Keratinocyte (primary cell): ENCODE measurements at regions not wholly inside any gene's neighbourhood (a gene's known extent, or its start where the extent isn't known, plus 50 kb on each side); places are given as distances from the start of the nearest gene placed in this dataset.

ENCODE experiments used
- DNase-seq: peaks from one replicate; pipeline ENCODE4 v3.0.0-alpha.2; 2011; ENCODE audit warnings: low read depth, missing footprints, low spot score
- FAIRE-seq: peaks from 2 replicates; lab custom pipeline; 2011; peaks lifted over from hg19 to GRCh38; lab: Jason Lieb, UNC
- H2AFZ ChIP-seq: 2 replicates; pipeline ENCODE4 v1.6.0; 2012; ENCODE audit warnings: low read length, control low read depth, inconsistent platforms; ENCODE audit not compliant: control insufficient read depth
- H3K27ac ChIP-seq: 2 replicates; pipeline ENCODE4 v1.5.1; 2011; ENCODE audit warnings: low read length; ENCODE audit not compliant: control insufficient read depth, insufficient read depth
- H3K27me3 ChIP-seq: 3 replicates; pipeline ENCODE4 v1.6.0; 2011; ENCODE audit warnings: low read length; ENCODE audit not compliant: control insufficient read depth, insufficient read depth; ENCODE audit errors: extremely low read depth
- H3K36me3 ChIP-seq, 2 experiments: 2 replicates in 1 of 2; 3 replicates in 1 of 2; pipeline ENCODE4 v1.5.1; 2011; ENCODE audit warnings: low read length in 2 of 2, mild to moderate bottlenecking in 1 of 2; ENCODE audit not compliant: control insufficient read depth in 2 of 2, insufficient read depth in 2 of 2; ENCODE audit errors: extremely low read depth in 1 of 2
- H3K4me1 ChIP-seq: 3 replicates; pipeline ENCODE4 v1.5.1; 2011; ENCODE audit warnings: low read length; ENCODE audit not compliant: control insufficient read depth, insufficient read depth; ENCODE audit errors: extremely low read depth
- H3K4me2 ChIP-seq: 3 replicates; pipeline ENCODE4 v1.6.0; 2011; ENCODE audit warnings: low read depth, low read length; ENCODE audit not compliant: control insufficient read depth, insufficient read depth; ENCODE audit errors: extremely low read depth
- H3K4me3 ChIP-seq, 3 experiments: fragments of 200-600 bp in 1 of 3; sonication (generic) in 1 of 3; 2 replicates in 2 of 3; 3 replicates in 1 of 3; pipeline ENCODE4 v1.5.1; 2011 to 2016; ENCODE audit warnings: low read length in 3 of 3, mild to moderate bottlenecking in 3 of 3, control low read depth in 2 of 3, inconsistent platforms in 1 of 3, low read depth in 1 of 3, mixed read lengths in 1 of 3, mixed run types in 1 of 3, moderate library complexity in 1 of 3; ENCODE audit not compliant: control insufficient read depth in 2 of 3, insufficient read depth in 2 of 3; ENCODE audit errors: extremely low read depth in 1 of 3
- H3K79me2 ChIP-seq: 2 replicates; pipeline ENCODE4 v1.6.0; 2012; ENCODE audit warnings: low read length; ENCODE audit not compliant: control insufficient read depth, insufficient read depth
- H3K9ac ChIP-seq: 3 replicates; pipeline ENCODE4 v1.6.0; 2011; ENCODE audit warnings: low read length; ENCODE audit not compliant: control insufficient read depth, insufficient read depth; ENCODE audit errors: extremely low read depth
- H3K9me1 ChIP-seq: 3 replicates; pipeline ENCODE4 v1.6.0; 2011; ENCODE audit warnings: low read length; ENCODE audit not compliant: control insufficient read depth, insufficient read depth; ENCODE audit errors: extremely low read depth
- H3K9me3 ChIP-seq: 2 replicates; pipeline ENCODE4 v1.5.1; 2012; ENCODE audit warnings: low read depth, low read length; ENCODE audit not compliant: control insufficient read depth
- H4K20me1 ChIP-seq: 3 replicates; pipeline ENCODE4 v1.6.0; 2011; ENCODE audit warnings: low read length; ENCODE audit not compliant: control insufficient read depth, insufficient read depth; ENCODE audit errors: extremely low read depth
- EZH2 ChIP-seq: IDR thresholded peaks from one replicate; pipeline ENCODE4 v1.6.1; 2012; ENCODE audit warnings: inconsistent platforms, mild to moderate bottlenecking, low read length, moderate library complexity
- dilution Hi-C: fragments of 300-500 bp; cut with MboI; formaldehyde crosslinking; loops from one replicate; pipeline ENCODE4 v1.7.0; 2020; ENCODE audit warnings: low sequenced_read_pairs; ENCODE audit not compliant: extremely low pct_ligation_motif_present
- TF ChIP-seq, protein P1 (sequence below), 3 experiments: IDR thresholded peaks in 1 of 3; conservative IDR thresholded peaks in 1 of 3; optimal IDR thresholded peaks in 1 of 3; 2 replicates in 2 of 3; 3 replicates in 1 of 3; pipeline versions ENCODE3 to v1.5.1; 2011; ENCODE audit warnings: low read length in 3 of 3, mild to moderate bottlenecking in 3 of 3, moderate library complexity in 2 of 3, control low read depth in 1 of 3, inconsistent platforms in 1 of 3; ENCODE audit not compliant: insufficient read depth in 2 of 3; ENCODE audit errors: extremely low read depth in 1 of 3

DNA sequence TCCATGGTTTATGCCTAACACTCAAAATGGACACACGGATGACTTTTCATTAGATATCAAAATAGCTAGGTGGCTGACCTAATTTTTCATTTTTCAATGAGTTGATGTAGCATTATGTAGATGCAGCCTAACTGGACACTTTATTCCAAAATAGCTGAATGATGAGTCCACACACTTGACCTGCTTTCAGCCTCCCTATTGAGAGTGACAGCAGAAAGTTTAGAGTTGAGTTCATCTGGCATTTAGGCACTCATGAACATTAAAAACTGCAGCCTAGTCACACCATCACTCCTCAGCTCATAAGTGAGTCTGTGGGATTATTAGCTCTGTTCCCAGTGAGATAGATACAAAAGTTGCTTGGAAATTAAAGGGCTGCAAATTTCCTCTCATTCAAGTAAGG, 307.3 kb upstream of the PRKD1 start:
- dilution Hi-C loops = no loop called here
- Histone ChIP-seq H3K4me2 (no peak overlapping the region), H3K79me2 (no peaks in the 10 kb centered on the region), H3K9me1 (no peaks in the 10 kb centered on the region), H3K4me1 (peaks cover 2% of the 10 kb centered on the region), H3K27me3 (no peaks in the 10 kb centered on the region), H4K20me1 (no peaks in the 10 kb centered on the region), H3K9ac (no peak overlapping the region), H3K36me3 (no peaks in the 10 kb centered on the region), H3K4me3 (no peak overlapping the region), H3K9me3 (no peaks in the 10 kb centered on the region), H2AFZ (no peak overlapping the region), H3K27ac (no peak overlapping the region)
- TF ChIP-seq, protein P1, sequence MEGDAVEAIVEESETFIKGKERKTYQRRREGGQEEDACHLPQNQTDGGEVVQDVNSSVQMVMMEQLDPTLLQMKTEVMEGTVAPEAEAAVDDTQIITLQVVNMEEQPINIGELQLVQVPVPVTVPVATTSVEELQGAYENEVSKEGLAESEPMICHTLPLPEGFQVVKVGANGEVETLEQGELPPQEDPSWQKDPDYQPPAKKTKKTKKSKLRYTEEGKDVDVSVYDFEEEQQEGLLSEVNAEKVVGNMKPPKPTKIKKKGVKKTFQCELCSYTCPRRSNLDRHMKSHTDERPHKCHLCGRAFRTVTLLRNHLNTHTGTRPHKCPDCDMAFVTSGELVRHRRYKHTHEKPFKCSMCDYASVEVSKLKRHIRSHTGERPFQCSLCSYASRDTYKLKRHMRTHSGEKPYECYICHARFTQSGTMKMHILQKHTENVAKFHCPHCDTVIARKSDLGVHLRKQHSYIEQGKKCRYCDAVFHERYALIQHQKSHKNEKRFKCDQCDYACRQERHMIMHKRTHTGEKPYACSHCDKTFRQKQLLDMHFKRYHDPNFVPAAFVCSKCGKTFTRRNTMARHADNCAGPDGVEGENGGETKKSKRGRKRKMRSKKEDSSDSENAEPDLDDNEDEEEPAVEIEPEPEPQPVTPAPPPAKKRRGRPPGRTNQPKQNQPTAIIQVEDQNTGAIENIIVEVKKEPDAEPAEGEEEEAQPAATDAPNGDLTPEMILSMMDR (optimal IDR thresholded peaks at IDR 0.05 in 1 of 3, IDR thresholded peaks at IDR 0.05 in 1 of 3, conservative IDR thresholded peaks at IDR 0.05 in 1 of 3; ENCODE audit: extremely low read depth in 1 of 3, insufficient read depth in 2 of 3, low read length in 3 of 3) = no peak
- no peak for TF ChIP-seq EZH2
- FAIRE-seq (no peak), DNase-seq (no peak)

DNA sequence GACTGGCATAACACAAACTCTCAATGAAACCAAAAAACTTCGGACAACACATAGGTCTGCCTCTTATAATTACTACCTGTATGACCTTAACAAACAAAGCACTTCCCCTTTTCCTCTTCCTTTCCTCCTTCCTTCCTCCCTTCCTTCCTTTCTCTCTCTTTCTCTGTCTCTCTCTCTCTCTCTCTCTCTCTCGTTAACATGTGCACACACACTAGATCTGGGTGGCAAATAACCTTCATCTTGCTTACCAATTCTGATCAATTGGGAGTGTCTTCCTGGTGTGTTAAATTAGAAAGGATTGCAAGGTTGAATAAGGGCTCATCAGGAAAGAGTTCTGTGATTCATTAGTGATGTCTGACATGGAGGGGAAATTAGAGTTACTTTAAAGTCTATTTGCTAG, 307.8 kb upstream of the PRKD1 start:
- no peaks in the 10 kb centered on the region for H4K20me1 ChIP-seq

More for the DNA sequence above, 307.8 kb upstream of the PRKD1 start:
- DNase-seq (no peak), FAIRE-seq (no peak)
- Histone ChIP-seq H3K79me2 (no peaks in the 10 kb centered on the region), H3K36me3 (no peaks in the 10 kb centered on the region), H3K4me3 (no peak overlapping the region), H3K9me1 (no peaks in the 10 kb centered on the region), H3K9ac (no peak overlapping the region), H3K9me3 (no peaks in the 10 kb centered on the region), H3K27ac (no peak overlapping the region), H3K27me3 (no peaks in the 10 kb centered on the region), H3K4me1 (peaks cover 5% of the 10 kb centered on the region), H2AFZ (no peak overlapping the region), H3K4me2 (no peak overlapping the region)
- dilution Hi-C loops = no loop called here
- TF ChIP-seq EZH2 = no peak
- TF ChIP-seq, protein P1 (optimal IDR thresholded peaks at IDR 0.05 in 1 of 3, IDR thresholded peaks at IDR 0.05 in 1 of 3, conservative IDR thresholded peaks at IDR 0.05 in 1 of 3; ENCODE audit: extremely low read depth in 1 of 3, insufficient read depth in 2 of 3, low read length in 3 of 3) = no peak
